Activated CD4-positive, alpha-beta T cell treated with anti-CD3 and anti-CD28 coated beads for 4 hours (primary cell): ENCODE measurements at regions not wholly inside any gene's neighbourhood (a gene's known extent, or its start where the extent isn't known, plus 50 kb on each side); places are given as distances from the start of the nearest gene placed in this dataset.
"Not testable (repeated sequence)": the region's sequence is repeated elsewhere in the genome, so short reads cannot be mapped to it uniquely, and the experiment has no call there.

Experiments used
- DNase-seq, 2 donors: peaks; one replicate each; pipeline ENCODE4 v3.0.0-alpha.2; 2020

GRCh38 chr15:93340406-93340805 lies 251.4 kb upstream of the RGMA start:
- no peak for DNase-seq

- no peak for DNase-seq
Observed at GRCh38 chr15:93333796-93334195, 244.8 kb upstream of the RGMA start.

- DNase-seq = not testable (repeated sequence)
Observed at GRCh38 chr15:93333126-93333525, 244.1 kb upstream of the RGMA start.

- DNase-seq = no peak
Observed at GRCh38 chr15:93332168-93332553, 243.2 kb upstream of the RGMA start.

- no peak for DNase-seq
Observed at GRCh38 chr15:93331545-93332167, 242.6 kb upstream of the RGMA start.

- DNase-seq = no peak
Observed at GRCh38 chr15:93330912-93331544, 242.0 kb upstream of the RGMA start.

GRCh38 chr15:93327364-93327763 lies 238.4 kb upstream of the RGMA start:
- no peak for DNase-seq

- no peak for DNase-seq
Observed at GRCh38 chr15:93324186-93324975, 235.4 kb upstream of the RGMA start.

- DNase-seq = no peak
Observed at GRCh38 chr15:93321881-93322282, 232.9 kb upstream of the RGMA start.

GRCh38 chr15:93319121-93319814 lies 230.3 kb upstream of the RGMA start:
- DNase-seq = no peak

GRCh38 chr15:93317772-93318171 lies 228.8 kb upstream of the RGMA start:
- DNase-seq = no peak

- DNase-seq = no peak
Observed at GRCh38 chr15:93314245-93314644, 225.2 kb upstream of the RGMA start.

- DNase-seq = no peak
Observed at GRCh38 chr15:93312891-93313486, 224.0 kb upstream of the RGMA start.

GRCh38 chr15:93311620-93312019 lies 222.6 kb upstream of the RGMA start:
- no peak for DNase-seq

- DNase-seq = no peak
Observed at GRCh38 chr15:93308026-93308690, 219.1 kb upstream of the RGMA start.

- DNase-seq = no peak
Observed at GRCh38 chr15:93307513-93307912, 218.5 kb upstream of the RGMA start.

GRCh38 chr15:93305306-93305705 lies 216.3 kb upstream of the RGMA start:
- DNase-seq = no peak

GRCh38 chr15:93302080-93302765 lies 213.2 kb upstream of the RGMA start:
- DNase-seq = no peak

GRCh38 chr15:93300796-93301195 lies 211.8 kb upstream of the RGMA start:
- DNase-seq = no peak

- no peak for DNase-seq
Observed at GRCh38 chr15:93299675-93300074, 210.7 kb upstream of the RGMA start.

- DNase-seq = no peak
Observed at GRCh38 chr15:93298901-93299300, 209.9 kb upstream of the RGMA start.
